K562 (cell line): ENCODE measurements at regions not wholly inside any gene's neighbourhood (a gene's known extent, or its start where the extent isn't known, plus 50 kb on each side); places are given as distances from the start of the nearest gene placed in this dataset.

Experiments
- ADNP ChIP-seq: fragments of 200-800 bp; sonication (Bioruptor generic); IDR thresholded peaks from 2 replicates; pipeline ENCODE4 v1.6.1; 2016; ENCODE audit warnings: missing genetic modification characterization, missing compliant biosample characterization
- POLR2AphosphoS5 ChIP-seq: IDR thresholded peaks from 2 replicates; pipeline ENCODE4 v1.6.1; 2011; ENCODE audit warnings: mild to moderate bottlenecking, low read depth, low read length, moderate library complexity; ENCODE audit not compliant: control insufficient read depth, insufficient read depth
- TF ChIP-seq, protein P1 (sequence below): sonication (generic); formaldehyde crosslinking; IDR thresholded peaks from 2 replicates; pipeline ENCODE4 v1.8.1; 2023; ENCODE audit warnings: mild to moderate bottlenecking, missing genetic modification reagents
- TF ChIP-seq, protein P2 (sequence below): sonication (generic); formaldehyde crosslinking; IDR thresholded peaks from 2 replicates; pipeline ENCODE4 v1.8.1; 2023; ENCODE audit warnings: mild to moderate bottlenecking, missing genetic modification reagents

DNA sequence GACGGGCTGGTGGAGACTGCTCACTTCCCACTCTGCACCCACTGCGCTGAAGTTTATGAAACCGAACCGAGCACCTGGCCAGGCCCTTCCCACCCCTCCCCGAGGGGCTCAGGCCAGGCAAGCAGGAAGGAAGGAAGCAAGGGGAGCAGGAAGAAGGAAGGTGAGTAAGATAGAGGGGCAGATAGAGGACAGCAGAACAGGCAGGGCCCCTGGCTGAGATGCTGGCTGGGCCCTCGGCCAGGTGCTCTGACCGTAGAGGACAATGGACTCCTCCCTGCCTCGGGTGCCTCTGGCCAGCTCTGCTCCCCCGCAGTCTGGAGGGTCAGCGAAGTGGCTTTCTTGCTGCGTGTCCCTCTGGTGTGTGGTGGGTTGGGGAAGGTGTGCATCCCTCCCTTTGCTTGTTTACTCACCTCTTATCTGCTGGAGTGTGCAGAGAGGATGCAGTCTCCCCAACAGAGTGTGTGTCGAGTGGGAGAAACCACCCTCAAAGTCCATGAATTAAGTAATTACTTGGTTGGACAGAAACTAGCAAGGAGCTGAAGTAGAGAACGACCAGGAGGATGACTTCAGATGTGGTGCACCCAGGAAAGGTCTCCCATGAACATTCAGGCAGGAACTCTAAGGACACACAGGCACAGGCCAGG lies 82.8 kb upstream of the PPP2R2D start:
- TF ChIP-seq, protein P1, sequence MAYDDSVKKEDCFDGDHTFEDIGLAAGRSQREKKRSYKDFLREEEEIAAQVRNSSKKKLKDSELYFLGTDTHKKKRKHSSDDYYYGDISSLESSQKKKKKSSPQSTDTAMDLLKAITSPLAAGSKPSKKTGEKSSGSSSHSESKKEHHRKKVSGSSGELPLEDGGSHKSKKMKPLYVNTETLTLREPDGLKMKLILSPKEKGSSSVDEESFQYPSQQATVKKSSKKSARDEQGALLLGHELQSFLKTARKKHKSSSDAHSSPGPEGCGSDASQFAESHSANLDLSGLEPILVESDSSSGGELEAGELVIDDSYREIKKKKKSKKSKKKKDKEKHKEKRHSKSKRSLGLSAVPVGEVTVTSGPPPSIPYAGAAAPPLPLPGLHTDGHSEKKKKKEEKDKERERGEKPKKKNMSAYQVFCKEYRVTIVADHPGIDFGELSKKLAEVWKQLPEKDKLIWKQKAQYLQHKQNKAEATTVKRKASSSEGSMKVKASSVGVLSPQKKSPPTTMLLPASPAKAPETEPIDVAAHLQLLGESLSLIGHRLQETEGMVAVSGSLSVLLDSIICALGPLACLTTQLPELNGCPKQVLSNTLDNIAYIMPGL (CRISPR knock-in tag) = no peak
- TF ChIP-seq ADNP (tag) = no peak
- TF ChIP-seq POLR2AphosphoS5 = no peak
- TF ChIP-seq, protein P2, sequence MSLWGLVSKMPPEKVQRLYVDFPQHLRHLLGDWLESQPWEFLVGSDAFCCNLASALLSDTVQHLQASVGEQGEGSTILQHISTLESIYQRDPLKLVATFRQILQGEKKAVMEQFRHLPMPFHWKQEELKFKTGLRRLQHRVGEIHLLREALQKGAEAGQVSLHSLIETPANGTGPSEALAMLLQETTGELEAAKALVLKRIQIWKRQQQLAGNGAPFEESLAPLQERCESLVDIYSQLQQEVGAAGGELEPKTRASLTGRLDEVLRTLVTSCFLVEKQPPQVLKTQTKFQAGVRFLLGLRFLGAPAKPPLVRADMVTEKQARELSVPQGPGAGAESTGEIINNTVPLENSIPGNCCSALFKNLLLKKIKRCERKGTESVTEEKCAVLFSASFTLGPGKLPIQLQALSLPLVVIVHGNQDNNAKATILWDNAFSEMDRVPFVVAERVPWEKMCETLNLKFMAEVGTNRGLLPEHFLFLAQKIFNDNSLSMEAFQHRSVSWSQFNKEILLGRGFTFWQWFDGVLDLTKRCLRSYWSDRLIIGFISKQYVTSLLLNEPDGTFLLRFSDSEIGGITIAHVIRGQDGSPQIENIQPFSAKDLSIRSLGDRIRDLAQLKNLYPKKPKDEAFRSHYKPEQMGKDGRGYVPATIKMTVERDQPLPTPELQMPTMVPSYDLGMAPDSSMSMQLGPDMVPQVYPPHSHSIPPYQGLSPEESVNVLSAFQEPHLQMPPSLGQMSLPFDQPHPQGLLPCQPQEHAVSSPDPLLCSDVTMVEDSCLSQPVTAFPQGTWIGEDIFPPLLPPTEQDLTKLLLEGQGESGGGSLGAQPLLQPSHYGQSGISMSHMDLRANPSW (CRISPR knock-in tag) = no peak
